ENCODE measurements at regions not wholly inside any gene's neighbourhood (a gene's known extent, or its start where the extent isn't known, plus 50 kb on each side); places are given as distances from the start of the nearest gene placed in this dataset.

DNA sequence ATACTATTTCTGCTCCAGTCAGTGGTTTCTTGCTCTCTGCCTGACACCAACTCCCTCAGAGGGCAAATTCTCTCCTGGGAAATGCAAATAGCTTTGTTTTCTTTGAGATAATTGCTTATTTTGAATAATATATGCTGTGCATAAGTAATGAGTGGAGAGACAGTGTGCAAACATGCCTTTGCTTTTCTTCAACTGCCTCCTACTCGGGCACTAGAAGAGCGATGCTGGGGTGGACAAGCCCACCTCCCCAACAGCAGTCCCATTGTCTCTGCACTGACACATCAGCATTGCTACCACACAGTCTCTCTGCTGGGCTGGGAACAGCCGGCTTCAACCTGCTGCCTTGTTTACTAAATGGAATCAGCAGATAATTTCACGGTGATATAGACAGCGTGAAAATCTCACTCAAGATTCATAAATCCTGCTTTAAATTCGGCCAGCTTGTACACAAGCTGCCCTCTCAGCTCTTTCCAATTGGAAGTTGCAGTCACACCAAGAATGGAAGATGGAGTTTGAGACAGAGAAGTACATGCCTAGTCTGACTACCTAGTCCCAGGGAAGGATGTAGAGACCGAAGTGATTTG lies 694.5 kb downstream of the TDRD15 start:
- TF ChIP-seq CTCF (IDR thresholded peaks at IDR 0.05 in 2 of 3, conservative IDR thresholded peaks at IDR 0.05 in 1 of 3; ENCODE audit: borderline replicate concordance in 1 of 3, insufficient read depth in 1 of 3, low read depth in 2 of 3, low read length in 2 of 3) (no peak), YY1 (IDR thresholded peaks at IDR 0.05; ENCODE audit: extremely low read depth, insufficient replicate concordance, low read depth, low read length) (no peak), SIN3A (IDR thresholded peaks at IDR 0.05; ENCODE audit: low read depth) (no peak), MAX (IDR thresholded peaks at IDR 0.05) (no peak)
- TF ChIP-seq, protein P1, sequence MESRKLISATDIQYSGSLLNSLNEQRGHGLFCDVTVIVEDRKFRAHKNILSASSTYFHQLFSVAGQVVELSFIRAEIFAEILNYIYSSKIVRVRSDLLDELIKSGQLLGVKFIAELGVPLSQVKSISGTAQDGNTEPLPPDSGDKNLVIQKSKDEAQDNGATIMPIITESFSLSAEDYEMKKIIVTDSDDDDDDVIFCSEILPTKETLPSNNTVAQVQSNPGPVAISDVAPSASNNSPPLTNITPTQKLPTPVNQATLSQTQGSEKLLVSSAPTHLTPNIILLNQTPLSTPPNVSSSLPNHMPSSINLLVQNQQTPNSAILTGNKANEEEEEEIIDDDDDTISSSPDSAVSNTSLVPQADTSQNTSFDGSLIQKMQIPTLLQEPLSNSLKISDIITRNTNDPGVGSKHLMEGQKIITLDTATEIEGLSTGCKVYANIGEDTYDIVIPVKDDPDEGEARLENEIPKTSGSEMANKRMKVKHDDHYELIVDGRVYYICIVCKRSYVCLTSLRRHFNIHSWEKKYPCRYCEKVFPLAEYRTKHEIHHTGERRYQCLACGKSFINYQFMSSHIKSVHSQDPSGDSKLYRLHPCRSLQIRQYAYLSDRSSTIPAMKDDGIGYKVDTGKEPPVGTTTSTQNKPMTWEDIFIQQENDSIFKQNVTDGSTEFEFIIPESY (IDR thresholded peaks at IDR 0.05; ENCODE audit: extremely low read depth, insufficient replicate concordance, low read length): no peak
